Transverse colon (tissue), 4 donors: ENCODE measurements at regions not wholly inside any gene's neighbourhood (a gene's known extent, or its start where the extent isn't known, plus 50 kb on each side); places are given as distances from the start of the nearest gene placed in this dataset.

Experiments
- POLR2AphosphoS5 ChIP-seq, 3 donors: sonication (generic); formaldehyde crosslinking; IDR thresholded peaks; one replicate each; pipeline ENCODE4 v1.6.1; 2016; ENCODE audit warnings: antibody characterized with exemption in 3 of 3
- TF ChIP-seq, protein P1 (sequence below), 5 experiments: fragments of 200-600 bp in 3 of 5; fragments of 450-650 bp in 2 of 5; sonication (generic) in 3 of 5; IDR thresholded peaks; 1 replicate in 2 of 5; 2 replicates in 3 of 5; pipeline ENCODE4 v1.5.1; 2016 to 2017; ENCODE audit warnings: antibody characterized with exemption in 5 of 5, inconsistent platforms in 3 of 5, mild to moderate bottlenecking in 2 of 5, moderate library complexity in 1 of 5

- TF ChIP-seq, protein P1, sequence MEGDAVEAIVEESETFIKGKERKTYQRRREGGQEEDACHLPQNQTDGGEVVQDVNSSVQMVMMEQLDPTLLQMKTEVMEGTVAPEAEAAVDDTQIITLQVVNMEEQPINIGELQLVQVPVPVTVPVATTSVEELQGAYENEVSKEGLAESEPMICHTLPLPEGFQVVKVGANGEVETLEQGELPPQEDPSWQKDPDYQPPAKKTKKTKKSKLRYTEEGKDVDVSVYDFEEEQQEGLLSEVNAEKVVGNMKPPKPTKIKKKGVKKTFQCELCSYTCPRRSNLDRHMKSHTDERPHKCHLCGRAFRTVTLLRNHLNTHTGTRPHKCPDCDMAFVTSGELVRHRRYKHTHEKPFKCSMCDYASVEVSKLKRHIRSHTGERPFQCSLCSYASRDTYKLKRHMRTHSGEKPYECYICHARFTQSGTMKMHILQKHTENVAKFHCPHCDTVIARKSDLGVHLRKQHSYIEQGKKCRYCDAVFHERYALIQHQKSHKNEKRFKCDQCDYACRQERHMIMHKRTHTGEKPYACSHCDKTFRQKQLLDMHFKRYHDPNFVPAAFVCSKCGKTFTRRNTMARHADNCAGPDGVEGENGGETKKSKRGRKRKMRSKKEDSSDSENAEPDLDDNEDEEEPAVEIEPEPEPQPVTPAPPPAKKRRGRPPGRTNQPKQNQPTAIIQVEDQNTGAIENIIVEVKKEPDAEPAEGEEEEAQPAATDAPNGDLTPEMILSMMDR (IDR thresholded peaks at IDR 0.05), result no peak
- no peak for TF ChIP-seq POLR2AphosphoS5 (IDR thresholded peaks at IDR 0.05)
Measured at GRCh38 chr20:24384865-24385264, 84.6 kb upstream of the SYNDIG1 start.
